Mesendoderm (in vitro differentiated cells): ENCODE measurements at regions not wholly inside any gene's neighbourhood (a gene's known extent, or its start where the extent isn't known, plus 50 kb on each side); places are given as distances from the start of the nearest gene placed in this dataset.
"Not testable (repeated sequence)": the region's sequence is repeated elsewhere in the genome, so short reads cannot be mapped to it uniquely, and the experiment has no call there.

Experiments used
- DNase-seq: peaks from one replicate; pipeline ENCODE4 v3.0.0; 2013
- H2AK5ac ChIP-seq: 2 replicates; pipeline ENCODE4 v1.6.1; 2013; ENCODE audit warnings: low read length, inconsistent platforms
- H2BK120ac ChIP-seq: 2 replicates; pipeline ENCODE4 v1.6.1; 2013; ENCODE audit warnings: low read depth, mild to moderate bottlenecking, low read length, moderate library complexity, mixed read lengths
- H2BK15ac ChIP-seq: replicated peaks from 2 replicates; pipeline ENCODE4 v1.6.1; 2013; ENCODE audit warnings: low read depth, mild to moderate bottlenecking, moderate library complexity
- H2BK5ac ChIP-seq: 2 replicates; pipeline ENCODE4 v1.6.1; 2013; ENCODE audit warnings: low read length, inconsistent platforms
- H3K18ac ChIP-seq: 2 replicates; pipeline ENCODE4 v1.6.1; 2013; ENCODE audit warnings: mild to moderate bottlenecking, low read length, mixed read lengths
- H3K23ac ChIP-seq: one replicate; pipeline ENCODE4 v1.6.1; 2013; ENCODE audit warnings: low read length
- H3K27ac ChIP-seq: 2 replicates; pipeline ENCODE4 v1.5.1; 2013; ENCODE audit warnings: low read depth, mild to moderate bottlenecking, inconsistent platforms, low read length, moderate library complexity
- H3K27me3 ChIP-seq: 2 replicates; pipeline ENCODE4 v1.6.1; 2013; ENCODE audit warnings: low read length, control low read depth, mild to moderate bottlenecking, inconsistent platforms; ENCODE audit not compliant: insufficient read depth, poor library complexity
- H3K36me3 ChIP-seq: 2 replicates; pipeline ENCODE4 v1.6.1; 2013; ENCODE audit warnings: low read length, inconsistent platforms; ENCODE audit not compliant: control insufficient read depth, insufficient read depth
- H3K4ac ChIP-seq: one replicate; pipeline ENCODE4 v1.6.1; 2013; ENCODE audit warnings: low read depth, mild to moderate bottlenecking, low read length, moderate library complexity
- H3K4me1 ChIP-seq: 2 replicates; pipeline ENCODE4 v1.6.1; 2013; ENCODE audit warnings: low read depth, low read length, inconsistent platforms; ENCODE audit not compliant: control insufficient read depth
- H3K4me2 ChIP-seq: 2 replicates; pipeline ENCODE4 v1.6.1; 2013; ENCODE audit warnings: low read length
- H3K4me3 ChIP-seq: 2 replicates; pipeline ENCODE4 v1.5.1; 2013; ENCODE audit warnings: mild to moderate bottlenecking, low read length
- H3K56ac ChIP-seq: one replicate; pipeline ENCODE4 v1.6.1; 2013; ENCODE audit warnings: low read length
- H3K79me1 ChIP-seq: 2 replicates; pipeline ENCODE4 v1.6.1; 2013; ENCODE audit warnings: low read length, inconsistent platforms
- H3K79me2 ChIP-seq: 2 replicates; pipeline ENCODE4 v1.6.1; 2013; ENCODE audit warnings: mild to moderate bottlenecking, low read length; ENCODE audit not compliant: control insufficient read depth, insufficient read depth
- H3K9ac ChIP-seq: 2 replicates; pipeline ENCODE4 v1.6.1; 2013; ENCODE audit warnings: low read length, inconsistent platforms
- H4K5ac ChIP-seq: one replicate; pipeline ENCODE4 v1.6.1; 2013; ENCODE audit warnings: low read length
- H4K8ac ChIP-seq: one replicate; pipeline ENCODE4 v1.6.1; 2013; ENCODE audit warnings: low read depth, mild to moderate bottlenecking, control low read depth, low read length, moderate library complexity
- WGBS: extraction: QIAGEN DNeasy Blood & Tissue Kit; methylation state at CpG from one replicate; pipeline ENCODE4 v1.1.7; 2013; ENCODE audit warnings: low lambda C conversion rate, missing lambda C conversion rate; ENCODE audit not compliant: insufficient coverage; ENCODE audit errors: extremely low coverage; 5-methylcytosine and 5-hydroxymethylcytosine counted together

GRCh38 chr2:87464219-87464618 lies 283.7 kb upstream of the PLGLB2 start:
- not testable (repeated sequence) for H2AK5ac ChIP-seq, H3K56ac ChIP-seq, H3K79me2 ChIP-seq, H4K8ac ChIP-seq, H3K27ac ChIP-seq, H3K18ac ChIP-seq, H4K5ac ChIP-seq, H2BK120ac ChIP-seq, H3K4ac ChIP-seq, H3K36me3 ChIP-seq, H3K23ac ChIP-seq, H3K4me1 ChIP-seq, H3K9ac ChIP-seq, H2BK15ac ChIP-seq, H2BK5ac ChIP-seq, H3K4me3 ChIP-seq, H3K4me2 ChIP-seq, DNase-seq, H3K79me1 ChIP-seq, H3K27me3 ChIP-seq
- WGBS: no CpG with 5 or more reads among the region's 2 CpGs

- not testable (repeated sequence) for H3K27me3 ChIP-seq, H3K27ac ChIP-seq, H3K4me2 ChIP-seq, H2BK120ac ChIP-seq, H3K79me2 ChIP-seq, H3K36me3 ChIP-seq, H3K18ac ChIP-seq, H3K4ac ChIP-seq, H3K4me1 ChIP-seq, H4K8ac ChIP-seq, H3K79me1 ChIP-seq, H3K23ac ChIP-seq, H2BK5ac ChIP-seq, H2BK15ac ChIP-seq, H3K56ac ChIP-seq, H3K4me3 ChIP-seq, DNase-seq, H4K5ac ChIP-seq, H3K9ac ChIP-seq, H2AK5ac ChIP-seq
- WGBS: no CpG with 5 or more reads among the region's 3 CpGs
Measured at GRCh38 chr2:87465730-87466129, 282.2 kb upstream of the PLGLB2 start.

DNA sequence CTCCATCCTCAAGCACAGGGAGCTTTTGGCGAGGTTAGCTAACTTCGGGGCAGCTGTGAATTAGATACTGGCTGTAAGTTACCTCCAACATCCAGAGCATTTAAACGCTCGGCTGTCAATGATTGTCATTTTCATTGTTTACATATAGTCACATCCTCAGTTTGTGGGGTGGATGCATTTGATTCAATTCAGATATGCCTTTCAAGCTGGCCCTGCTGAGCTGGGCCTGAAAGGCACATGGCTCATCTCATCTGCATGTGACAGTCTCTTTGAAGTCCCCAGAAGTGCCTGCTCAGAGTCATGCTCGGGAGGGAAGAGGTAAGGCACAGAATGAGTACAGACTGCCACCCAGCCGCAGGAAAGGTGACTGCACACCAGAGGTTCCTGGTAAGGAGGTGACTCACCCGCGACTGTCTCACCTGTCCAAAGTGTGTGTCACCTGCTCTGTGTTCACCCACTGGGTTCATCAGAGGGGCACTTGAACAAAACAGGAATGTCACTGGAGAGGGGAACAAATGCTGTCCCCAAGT lies 281.2 kb upstream of the PLGLB2 start:
- H2BK5ac ChIP-seq, H2BK120ac ChIP-seq, H3K56ac ChIP-seq, H3K18ac ChIP-seq, H3K36me3 ChIP-seq, H3K4me2 ChIP-seq, H4K5ac ChIP-seq, H3K4me3 ChIP-seq, H3K23ac ChIP-seq, H4K8ac ChIP-seq, H3K4me1 ChIP-seq, H3K9ac ChIP-seq, H3K79me1 ChIP-seq, H3K27me3 ChIP-seq, H3K79me2 ChIP-seq, H3K27ac ChIP-seq, H3K4ac ChIP-seq, H2BK15ac ChIP-seq, H2AK5ac ChIP-seq: not testable (repeated sequence)
- no CpG with 5 or more reads among the region's 8 CpGs for WGBS
- peak; percentile 44 for DNase-seq

DNA sequence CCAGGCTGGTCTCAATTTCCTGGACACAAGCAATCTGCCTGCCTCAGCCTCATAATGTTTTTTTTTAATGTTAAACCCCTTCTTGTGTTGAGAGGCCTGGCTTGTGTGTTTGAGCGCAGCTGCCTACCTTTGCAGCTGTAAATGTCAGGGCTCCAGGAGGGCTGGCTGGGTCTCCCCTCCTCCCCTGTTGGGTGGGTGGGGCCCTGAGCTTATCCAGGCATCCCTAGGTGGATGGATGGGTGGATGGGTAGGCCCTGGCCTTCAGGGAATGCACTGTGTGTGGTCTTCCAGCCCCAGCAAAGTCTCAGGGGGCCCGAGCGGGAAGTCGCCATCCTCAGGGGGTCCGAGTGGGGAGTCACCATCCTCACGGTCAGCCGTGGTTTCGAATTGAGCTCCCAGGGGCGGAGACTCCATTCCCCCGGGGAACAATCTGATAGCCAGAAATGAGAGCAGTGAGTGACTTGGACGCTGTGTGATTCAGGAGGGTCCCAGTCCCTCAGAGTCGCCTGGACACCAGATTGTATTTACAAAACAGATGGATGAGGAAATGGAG lies 279.4 kb upstream of the PLGLB2 start:
- H3K4me2 ChIP-seq, H2BK15ac ChIP-seq, H4K8ac ChIP-seq, H3K79me1 ChIP-seq, H3K27ac ChIP-seq, H2BK120ac ChIP-seq, H3K4me1 ChIP-seq, H3K36me3 ChIP-seq, H3K4me3 ChIP-seq, H2BK5ac ChIP-seq, H4K5ac ChIP-seq, H3K56ac ChIP-seq, H3K79me2 ChIP-seq, H3K23ac ChIP-seq, H3K18ac ChIP-seq, H3K27me3 ChIP-seq, DNase-seq, H2AK5ac ChIP-seq, H3K9ac ChIP-seq: not testable (repeated sequence)
- H3K4ac ChIP-seq: peak overlapping the region; percentile 16
- no CpG with 5 or more reads among the region's 12 CpGs for WGBS

DNA sequence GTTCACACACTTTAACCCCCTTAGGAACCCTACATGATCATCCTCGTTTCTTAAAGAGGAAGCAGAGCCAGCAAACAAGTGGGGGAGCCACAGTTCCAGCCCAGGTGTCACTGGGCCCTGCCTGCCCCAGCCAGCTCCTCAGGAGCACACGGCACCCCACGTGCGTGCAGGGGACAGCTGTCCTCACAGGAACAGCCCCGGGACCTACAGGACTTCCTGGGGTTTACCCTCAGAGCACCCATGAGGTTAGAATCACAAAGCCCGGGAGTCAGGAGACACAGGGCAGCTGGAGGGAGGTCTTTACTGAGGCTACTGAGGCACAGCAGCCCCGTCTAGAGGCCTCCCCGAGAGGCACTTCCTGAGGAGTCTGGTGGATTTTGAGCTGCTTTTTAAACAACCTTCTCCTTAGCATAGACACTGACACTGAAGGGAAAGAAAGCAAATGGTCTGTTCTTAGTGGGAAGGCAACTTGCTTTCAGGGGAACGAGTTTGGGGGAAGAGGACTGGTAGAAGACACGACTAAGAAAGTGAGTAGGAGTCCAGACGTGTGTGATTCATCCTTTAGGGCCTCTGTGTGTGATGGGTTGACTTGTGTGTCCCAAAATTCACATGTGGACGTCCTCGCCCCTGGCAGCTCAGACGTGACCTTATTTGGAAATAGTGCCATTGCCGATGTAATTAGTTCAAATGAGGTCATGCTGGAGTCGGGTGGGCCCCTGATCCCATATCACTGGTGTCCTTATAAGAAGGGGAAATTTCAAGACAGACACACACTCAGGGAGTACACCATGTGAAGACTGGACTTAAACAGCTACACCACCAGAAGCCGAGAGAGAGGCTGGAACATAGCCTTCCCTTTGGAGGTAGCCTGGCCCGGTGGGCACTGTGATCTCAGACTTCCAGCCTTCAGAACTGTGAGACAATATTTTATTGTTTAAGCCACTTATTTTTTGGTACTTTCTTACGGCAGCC lies 278.4 kb upstream of the PLGLB2 start:
- H2BK5ac ChIP-seq, H4K5ac ChIP-seq, H3K36me3 ChIP-seq, H3K18ac ChIP-seq, H3K79me2 ChIP-seq, H3K4me1 ChIP-seq, H2BK15ac ChIP-seq, H3K9ac ChIP-seq, H3K23ac ChIP-seq, H3K4me3 ChIP-seq, H2AK5ac ChIP-seq, H3K56ac ChIP-seq, H3K27ac ChIP-seq, H3K4ac ChIP-seq, H2BK120ac ChIP-seq, H3K4me2 ChIP-seq, H3K27me3 ChIP-seq, H3K79me1 ChIP-seq: not testable (repeated sequence)
- DNase-seq: peak; percentile 22
- no CpG with 5 or more reads among the region's 19 CpGs for WGBS
- peak overlapping the region; percentile 39 for H4K8ac ChIP-seq
